ENCODE measurements at regions not wholly inside any gene's neighbourhood (a gene's known extent, or its start where the extent isn't known, plus 50 kb on each side); places are given as distances from the start of the nearest gene placed in this dataset.

DNA sequence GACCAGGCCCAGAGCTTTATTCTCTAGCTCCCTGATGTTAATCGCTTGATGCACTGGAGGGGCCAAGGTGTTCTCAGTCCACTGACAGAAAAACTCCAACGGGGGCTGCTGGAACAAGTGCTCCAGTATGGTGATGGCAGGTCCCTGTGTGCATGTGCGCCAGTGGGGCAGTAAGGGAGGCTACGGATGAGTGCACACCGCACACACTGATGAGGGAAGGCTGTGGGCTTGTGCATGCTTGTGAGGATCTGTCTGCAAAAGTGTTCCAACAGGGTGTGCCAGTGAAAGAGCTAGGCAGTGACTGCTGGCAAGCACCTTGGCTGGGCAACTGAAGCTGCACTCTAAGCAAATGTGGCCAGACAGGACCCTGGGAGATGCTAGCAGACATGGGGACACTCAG, 229.7 kb upstream of the FOXG1 start:
- H3K18ac ChIP-seq (ENCODE audit: low read length): no peak overlapping the region
- no peak overlapping the region for H2BK5ac ChIP-seq (ENCODE audit: low read depth, low read length, poor library complexity)
- H3K9ac ChIP-seq (ENCODE audit: low read length): no peak overlapping the region
- no peaks in the 10 kb centered on the region for H3K4me1 ChIP-seq (ENCODE audit: control insufficient read depth in 1 of 2, insufficient read depth in 2 of 2, low read length in 2 of 2)
- no peak for DNase-seq
- no peaks in the 10 kb centered on the region for H3K36me3 ChIP-seq (ENCODE audit: control insufficient read depth in 1 of 2, insufficient read depth in 2 of 2, low read length in 2 of 2)
- no peak overlapping the region for H2BK120ac ChIP-seq (ENCODE audit: insufficient read depth, low read length, poor library complexity)
- peaks cover 5% of the 10 kb centered on the region for H3K9me3 ChIP-seq (ENCODE audit: insufficient read depth, low read depth, low read length)
- no CpG with 5 or more reads among the region's 5 CpGs for WGBS (ENCODE audit: extremely low coverage, insufficient coverage, insufficient read length)
- no peak overlapping the region for H3K23ac ChIP-seq (ENCODE audit: low read length)
- no peak overlapping the region for H2AFZ ChIP-seq (ENCODE audit: insufficient read depth, low read length, poor library complexity)
- H3K79me2 ChIP-seq (ENCODE audit: control insufficient read depth, insufficient read depth, low read length, poor library complexity): no peaks in the 10 kb centered on the region
- no peak overlapping the region for H2BK12ac ChIP-seq (ENCODE audit: low read length)
- H3K4me2 ChIP-seq (ENCODE audit: low read length): no peak overlapping the region
- no peak overlapping the region for H4K91ac ChIP-seq (ENCODE audit: low read depth, low read length)
- no peak overlapping the region for H2AK5ac ChIP-seq (ENCODE audit: low read length)
- no peak overlapping the region for H3K4ac ChIP-seq (ENCODE audit: low read depth, low read length)
- no peaks in the 10 kb centered on the region for H3K79me1 ChIP-seq (ENCODE audit: low read length)
- no peak overlapping the region for H4K12ac ChIP-seq (ENCODE audit: low read depth, low read length)
- H3K27me3 ChIP-seq (ENCODE audit: insufficient read depth, low read length): no peaks in the 10 kb centered on the region
- H3K27ac ChIP-seq (ENCODE audit: low read depth, low read length): no peak overlapping the region
- H3K4me3 ChIP-seq (ENCODE audit: low read depth, low read length): no peak overlapping the region
- H3K14ac ChIP-seq (ENCODE audit: low read length): no peak overlapping the region
- no peak overlapping the region for H4K8ac ChIP-seq (ENCODE audit: low read depth, low read length)

- no CpG with 5 or more reads among the region's 2 CpGs for WGBS (ENCODE audit: extremely low coverage, insufficient coverage, insufficient read length)
- H4K8ac ChIP-seq (ENCODE audit: low read depth, low read length): no peak overlapping the region
- H3K9me3 ChIP-seq (ENCODE audit: insufficient read depth, low read depth, low read length): peaks cover 5% of the 10 kb centered on the region
Measured at GRCh38 chr14:28542040-28542439, 224.5 kb upstream of the FOXG1 start.

GRCh38 chr14:28565345-28565744, 201.2 kb upstream of the FOXG1 start:
- H3K9me3 ChIP-seq (ENCODE audit: insufficient read depth, low read depth, low read length): no peaks in the 10 kb centered on the region
- H4K8ac ChIP-seq (ENCODE audit: low read depth, low read length): no peak overlapping the region
- no peak overlapping the region for H4K91ac ChIP-seq (ENCODE audit: low read depth, low read length)
- no peak overlapping the region for H3K14ac ChIP-seq (ENCODE audit: low read length)
- H3K36me3 ChIP-seq (ENCODE audit: control insufficient read depth in 1 of 2, insufficient read depth in 2 of 2, low read length in 2 of 2): no peaks in the 10 kb centered on the region
- no peak overlapping the region for H4K12ac ChIP-seq (ENCODE audit: low read depth, low read length)
- H3K18ac ChIP-seq (ENCODE audit: low read length): no peak overlapping the region
- H2BK12ac ChIP-seq (ENCODE audit: low read length): no peak overlapping the region
- H3K27me3 ChIP-seq (ENCODE audit: insufficient read depth, low read length): no peaks in the 10 kb centered on the region
- no peak overlapping the region for H3K4ac ChIP-seq (ENCODE audit: low read depth, low read length)
- no peak overlapping the region for H3K23ac ChIP-seq (ENCODE audit: low read length)
- H3K79me1 ChIP-seq (ENCODE audit: low read length): no peaks in the 10 kb centered on the region
- H3K79me2 ChIP-seq (ENCODE audit: control insufficient read depth, insufficient read depth, low read length, poor library complexity): no peaks in the 10 kb centered on the region
- H3K4me3 ChIP-seq (ENCODE audit: low read depth, low read length): no peak overlapping the region
- no peak overlapping the region for H2BK120ac ChIP-seq (ENCODE audit: insufficient read depth, low read length, poor library complexity)
- H2AK5ac ChIP-seq (ENCODE audit: low read length): no peak overlapping the region
- H3K4me2 ChIP-seq (ENCODE audit: low read length): no peak overlapping the region
- H2BK5ac ChIP-seq (ENCODE audit: low read depth, low read length, poor library complexity): no peak overlapping the region
- DNase-seq: no peak
- H3K9ac ChIP-seq (ENCODE audit: low read length): no peak overlapping the region
- H3K4me1 ChIP-seq (ENCODE audit: control insufficient read depth in 1 of 2, insufficient read depth in 2 of 2, low read length in 2 of 2): no peaks in the 10 kb centered on the region
- H3K27ac ChIP-seq (ENCODE audit: low read depth, low read length): no peak overlapping the region
- no peak overlapping the region for H2AFZ ChIP-seq (ENCODE audit: insufficient read depth, low read length, poor library complexity)

More at GRCh38 chr14:28542040-28542439, 224.5 kb upstream of the FOXG1 start:
- H3K18ac ChIP-seq (ENCODE audit: low read length): no peak overlapping the region
- H2BK12ac ChIP-seq (ENCODE audit: low read length): no peak overlapping the region
- no peak overlapping the region for H3K23ac ChIP-seq (ENCODE audit: low read length)
- no peak overlapping the region for H2BK120ac ChIP-seq (ENCODE audit: insufficient read depth, low read length, poor library complexity)
- no peaks in the 10 kb centered on the region for H3K36me3 ChIP-seq (ENCODE audit: control insufficient read depth in 1 of 2, insufficient read depth in 2 of 2, low read length in 2 of 2)
- H4K91ac ChIP-seq (ENCODE audit: low read depth, low read length): no peak overlapping the region
- no peaks in the 10 kb centered on the region for H3K27me3 ChIP-seq (ENCODE audit: insufficient read depth, low read length)
- H3K79me1 ChIP-seq (ENCODE audit: low read length): no peaks in the 10 kb centered on the region
- H3K4me3 ChIP-seq (ENCODE audit: low read depth, low read length): no peak overlapping the region
- H3K4me2 ChIP-seq (ENCODE audit: low read length): no peak overlapping the region
- H4K12ac ChIP-seq (ENCODE audit: low read depth, low read length): no peak overlapping the region
- no peak overlapping the region for H3K14ac ChIP-seq (ENCODE audit: low read length)
- no peak overlapping the region for H2BK5ac ChIP-seq (ENCODE audit: low read depth, low read length, poor library complexity)
- no peak overlapping the region for H3K4ac ChIP-seq (ENCODE audit: low read depth, low read length)
- no peak overlapping the region for H3K9ac ChIP-seq (ENCODE audit: low read length)
- no peaks in the 10 kb centered on the region for H3K79me2 ChIP-seq (ENCODE audit: control insufficient read depth, insufficient read depth, low read length, poor library complexity)
- no peaks in the 10 kb centered on the region for H3K4me1 ChIP-seq (ENCODE audit: control insufficient read depth in 1 of 2, insufficient read depth in 2 of 2, low read length in 2 of 2)
- no peak overlapping the region for H3K27ac ChIP-seq (ENCODE audit: low read depth, low read length)
- H2AFZ ChIP-seq (ENCODE audit: insufficient read depth, low read length, poor library complexity): no peak overlapping the region
- H2AK5ac ChIP-seq (ENCODE audit: low read length): no peak overlapping the region
- peak in 1 of 2 donors; percentile 4 for DNase-seq

GRCh38 chr14:28570391-28570790, 196.2 kb upstream of the FOXG1 start:
- Histone ChIP-seq H3K27ac (ENCODE audit: low read depth, low read length) (no peak overlapping the region), H3K4me3 (ENCODE audit: low read depth, low read length) (no peak overlapping the region), H3K9ac (ENCODE audit: low read length) (no peak overlapping the region), H3K36me3 (ENCODE audit: control insufficient read depth in 1 of 2, insufficient read depth in 2 of 2, low read length in 2 of 2) (no peaks in the 10 kb centered on the region), H3K4ac (ENCODE audit: low read depth, low read length) (no peak overlapping the region), H2BK120ac (ENCODE audit: insufficient read depth, low read length, poor library complexity) (no peak overlapping the region), H3K79me2 (ENCODE audit: control insufficient read depth, insufficient read depth, low read length, poor library complexity) (no peaks in the 10 kb centered on the region), H4K8ac (ENCODE audit: low read depth, low read length) (no peak overlapping the region), H3K14ac (ENCODE audit: low read length) (no peak overlapping the region), H2AFZ (ENCODE audit: insufficient read depth, low read length, poor library complexity) (no peak overlapping the region), H3K27me3 (ENCODE audit: insufficient read depth, low read length) (no peaks in the 10 kb centered on the region), H2AK5ac (ENCODE audit: low read length) (no peak overlapping the region), H3K79me1 (ENCODE audit: low read length) (no peaks in the 10 kb centered on the region), H4K91ac (ENCODE audit: low read depth, low read length) (no peak overlapping the region), H2BK12ac (ENCODE audit: low read length) (no peak overlapping the region), H3K23ac (ENCODE audit: low read length) (no peak overlapping the region), H4K12ac (ENCODE audit: low read depth, low read length) (no peak overlapping the region), H3K4me1 (ENCODE audit: control insufficient read depth in 1 of 2, insufficient read depth in 2 of 2, low read length in 2 of 2) (no peaks in the 10 kb centered on the region), H3K18ac (ENCODE audit: low read length) (no peak overlapping the region), H3K4me2 (ENCODE audit: low read length) (no peak overlapping the region), H3K9me3 (ENCODE audit: insufficient read depth, low read depth, low read length) (no peaks in the 10 kb centered on the region), H2BK5ac (ENCODE audit: low read depth, low read length, poor library complexity) (no peak overlapping the region)
- DNase-seq: no peak
- no CpG with 5 or more reads among the region's 1 CpG for WGBS (ENCODE audit: extremely low coverage, insufficient coverage, insufficient read length)
